Dendritic cell treated with granulocyte-macrophage colony-stimulating factor and Interleukin-4, amounts not matched to agents 40 ng/mL and 50 ng/mL, for 4 days (primary cell): ENCODE measurements at regions not wholly inside any gene's neighbourhood (a gene's known extent, or its start where the extent isn't known, plus 50 kb on each side); places are given as distances from the start of the nearest gene placed in this dataset.
"Not testable (repeated sequence)": the region's sequence is repeated elsewhere in the genome, so short reads cannot be mapped to it uniquely, and the experiment has no call there.

Source experiments
- H3K27ac Mint-ChIP-seq: one replicate; pipeline ENCODE4 v1.8.0; 2022; ENCODE audit warnings: mild to moderate bottlenecking, mixed read lengths
- H3K27me3 Mint-ChIP-seq: one replicate; pipeline ENCODE4 v1.8.0; 2022; ENCODE audit warnings: mild to moderate bottlenecking, mixed read lengths
- H3K36me3 Mint-ChIP-seq: one replicate; pipeline ENCODE4 v1.8.0; 2022; ENCODE audit warnings: low read depth, mixed read lengths
- H3K4me1 Mint-ChIP-seq: one replicate; pipeline ENCODE4 v1.8.0; 2022; ENCODE audit warnings: low read depth, mixed read lengths
- H3K4me3 Mint-ChIP-seq: one replicate; pipeline ENCODE4 v1.8.0; 2022; ENCODE audit warnings: mild to moderate bottlenecking, moderate library complexity, mixed read lengths
- H3K9me3 Mint-ChIP-seq: one replicate; pipeline ENCODE4 v1.8.0; 2022; ENCODE audit warnings: mixed read lengths
- intact Hi-C: fragments of 100-400 bp; cut with micrococcal nuclease; formaldehyde crosslinking; loops from one replicate; pipeline ENCODE4 v1.15.0; 2022

GRCh38 chr11:100473390-100473740 lies 213.7 kb upstream of the ARHGAP42 start:
- peaks cover 20% of the 10 kb centered on the region for H3K9me3 Mint-ChIP-seq
- no peak overlapping the region for H3K4me3 Mint-ChIP-seq
- intact Hi-C loops, result no loop called here

GRCh38 chr11:100484948-100485347 lies 202.1 kb upstream of the ARHGAP42 start:
- Mint-ChIP-seq H3K36me3 (no peaks in the 10 kb centered on the region), H3K4me1 (no peaks in the 10 kb centered on the region), H3K9me3 (peaks cover 73% of the 10 kb centered on the region), H3K4me3 (no peak overlapping the region), H3K27me3 (no peaks in the 10 kb centered on the region), H3K27ac (no peak overlapping the region)
- intact Hi-C loops, result no loop called here

More at GRCh38 chr11:100473390-100473740, 213.7 kb upstream of the ARHGAP42 start:
- no peaks in the 10 kb centered on the region for H3K4me1 Mint-ChIP-seq
- H3K27me3 Mint-ChIP-seq, result no peaks in the 10 kb centered on the region
- no peak overlapping the region for H3K27ac Mint-ChIP-seq
- no peaks in the 10 kb centered on the region for H3K36me3 Mint-ChIP-seq

GRCh38 chr11:100498780-100499179 lies 188.3 kb upstream of the ARHGAP42 start:
- H3K27ac Mint-ChIP-seq, result no peak overlapping the region
- H3K9me3 Mint-ChIP-seq, result peaks cover 8% of the 10 kb centered on the region
- no peaks in the 10 kb centered on the region for H3K36me3 Mint-ChIP-seq
- no peak overlapping the region for H3K4me3 Mint-ChIP-seq
- no peaks in the 10 kb centered on the region for H3K27me3 Mint-ChIP-seq
- intact Hi-C loops, result no loop called here
- no peaks in the 10 kb centered on the region for H3K4me1 Mint-ChIP-seq

GRCh38 chr11:100501450-100501849 lies 185.6 kb upstream of the ARHGAP42 start:
- no peaks in the 10 kb centered on the region for H3K36me3 Mint-ChIP-seq
- intact Hi-C loops, result no loop called here
- no peaks in the 10 kb centered on the region for H3K4me1 Mint-ChIP-seq
- no peak overlapping the region for H3K4me3 Mint-ChIP-seq
- no peaks in the 10 kb centered on the region for H3K27me3 Mint-ChIP-seq
- peaks cover 12% of the 10 kb centered on the region for H3K9me3 Mint-ChIP-seq
- no peak overlapping the region for H3K27ac Mint-ChIP-seq

GRCh38 chr11:100512475-100512874 lies 174.6 kb upstream of the ARHGAP42 start:
- H3K4me3 Mint-ChIP-seq, result no peak overlapping the region
- H3K4me1 Mint-ChIP-seq, result no peaks in the 10 kb centered on the region
- intact Hi-C loops, result no loop called here
- H3K9me3 Mint-ChIP-seq, result peaks cover 10% of the 10 kb centered on the region
- no peaks in the 10 kb centered on the region for H3K36me3 Mint-ChIP-seq
- no peaks in the 10 kb centered on the region for H3K27me3 Mint-ChIP-seq
- H3K27ac Mint-ChIP-seq, result no peak overlapping the region

- no peak overlapping the region for H3K4me3 Mint-ChIP-seq
- no peaks in the 10 kb centered on the region for H3K27me3 Mint-ChIP-seq
Observed at GRCh38 chr11:100515087-100515486, 172.0 kb upstream of the ARHGAP42 start.

GRCh38 chr11:100525197-100525596 lies 161.9 kb upstream of the ARHGAP42 start:
- intact Hi-C loops, result no loop called here
- Mint-ChIP-seq H3K4me3 (no peak overlapping the region), H3K9me3 (peaks cover 70% of the 10 kb centered on the region), H3K36me3 (no peaks in the 10 kb centered on the region), H3K27me3 (no peaks in the 10 kb centered on the region), H3K27ac (no peak overlapping the region), H3K4me1 (no peaks in the 10 kb centered on the region)

More at GRCh38 chr11:100515087-100515486, 172.0 kb upstream of the ARHGAP42 start:
- Mint-ChIP-seq H3K9me3 (peaks cover 28% of the 10 kb centered on the region), H3K27ac (no peak overlapping the region), H3K4me1 (no peaks in the 10 kb centered on the region), H3K36me3 (no peaks in the 10 kb centered on the region)
- intact Hi-C loops, result no loop called here

- Mint-ChIP-seq H3K27ac (no peak overlapping the region), H3K27me3 (no peaks in the 10 kb centered on the region), H3K4me1 (no peaks in the 10 kb centered on the region), H3K36me3 (no peaks in the 10 kb centered on the region), H3K4me3 (no peak overlapping the region), H3K9me3 (peaks cover 70% of the 10 kb centered on the region)
- intact Hi-C loops, result no loop called here
Observed at GRCh38 chr11:100525635-100526034, 161.5 kb upstream of the ARHGAP42 start.

- intact Hi-C loops, result no loop called here
- H3K36me3 Mint-ChIP-seq, result no peaks in the 10 kb centered on the region
- no peak overlapping the region for H3K27ac Mint-ChIP-seq
- H3K27me3 Mint-ChIP-seq, result no peaks in the 10 kb centered on the region
- no peaks in the 10 kb centered on the region for H3K4me1 Mint-ChIP-seq
- H3K9me3 Mint-ChIP-seq, result peaks cover 62% of the 10 kb centered on the region
- H3K4me3 Mint-ChIP-seq, result no peak overlapping the region
Observed at GRCh38 chr11:100528872-100529416, 158.1 kb upstream of the ARHGAP42 start.

- H3K4me3 Mint-ChIP-seq, intact Hi-C loops, H3K27me3 Mint-ChIP-seq, H3K27ac Mint-ChIP-seq, H3K36me3 Mint-ChIP-seq, H3K4me1 Mint-ChIP-seq: not testable (repeated sequence)
- peaks cover 38% of the 10 kb centered on the region for H3K9me3 Mint-ChIP-seq
Observed at GRCh38 chr11:100531290-100531689, 155.8 kb upstream of the ARHGAP42 start.

- Mint-ChIP-seq H3K4me1 (no peaks in the 10 kb centered on the region), H3K9me3 (no peaks in the 10 kb centered on the region), H3K27me3 (no peaks in the 10 kb centered on the region), H3K36me3 (no peaks in the 10 kb centered on the region), H3K27ac (no peak overlapping the region), H3K4me3 (no peak overlapping the region)
- intact Hi-C loops, result no loop called here
Observed at GRCh38 chr11:100536979-100537378, 150.1 kb upstream of the ARHGAP42 start.

GRCh38 chr11:100543386-100543785 lies 143.7 kb upstream of the ARHGAP42 start:
- Mint-ChIP-seq H3K27ac (no peak overlapping the region), H3K4me3 (no peak overlapping the region), H3K9me3 (no peaks in the 10 kb centered on the region), H3K36me3 (no peaks in the 10 kb centered on the region), H3K27me3 (no peaks in the 10 kb centered on the region), H3K4me1 (no peaks in the 10 kb centered on the region)
- intact Hi-C loops, result no loop called here

GRCh38 chr11:100545556-100545955 lies 141.5 kb upstream of the ARHGAP42 start:
- Mint-ChIP-seq H3K27me3 (no peaks in the 10 kb centered on the region), H3K27ac (no peak overlapping the region), H3K9me3 (no peaks in the 10 kb centered on the region), H3K36me3 (no peaks in the 10 kb centered on the region), H3K4me3 (no peak overlapping the region), H3K4me1 (no peaks in the 10 kb centered on the region)
- intact Hi-C loops, result no loop called here

GRCh38 chr11:100545970-100546369 lies 141.1 kb upstream of the ARHGAP42 start:
- H3K4me1 Mint-ChIP-seq, result no peaks in the 10 kb centered on the region
- H3K9me3 Mint-ChIP-seq, result no peaks in the 10 kb centered on the region
- no peaks in the 10 kb centered on the region for H3K27me3 Mint-ChIP-seq
- H3K27ac Mint-ChIP-seq, result no peak overlapping the region
- H3K36me3 Mint-ChIP-seq, result no peaks in the 10 kb centered on the region
- intact Hi-C loops, result no loop called here
- H3K4me3 Mint-ChIP-seq, result no peak overlapping the region

GRCh38 chr11:100546714-100547113 lies 140.4 kb upstream of the ARHGAP42 start:
- Mint-ChIP-seq H3K4me3 (no peak overlapping the region), H3K27me3 (no peaks in the 10 kb centered on the region), H3K27ac (no peak overlapping the region), H3K9me3 (no peaks in the 10 kb centered on the region), H3K36me3 (no peaks in the 10 kb centered on the region), H3K4me1 (no peaks in the 10 kb centered on the region)
- intact Hi-C loops, result no loop called here
